ES-I3 (cell line): ENCODE measurements at regions not wholly inside any gene's neighbourhood (a gene's known extent, or its start where the extent isn't known, plus 50 kb on each side); places are given as distances from the start of the nearest gene placed in this dataset.

ENCODE experiments used
- H3K36me3 ChIP-seq: 2 replicates; pipeline ENCODE4 v1.6.1; 2013; ENCODE audit warnings: mild to moderate bottlenecking, low read length, control low read depth, moderate library complexity; ENCODE audit not compliant: insufficient read depth
- H3K4me1 ChIP-seq: 2 replicates; pipeline ENCODE4 v1.6.1; 2013; ENCODE audit warnings: mild to moderate bottlenecking, control low read depth, low read length; ENCODE audit not compliant: insufficient read depth
- H3K9ac ChIP-seq: 2 replicates; pipeline ENCODE4 v1.6.1; 2013; ENCODE audit warnings: low read depth, mild to moderate bottlenecking, low read length, moderate library complexity
- H3K9me3 ChIP-seq: 2 replicates; pipeline ENCODE4 v1.6.1; 2013; ENCODE audit warnings: mild to moderate bottlenecking, low read length, moderate library complexity; ENCODE audit not compliant: control insufficient read depth, insufficient read depth

- Histone ChIP-seq H3K36me3 (no peaks in the 10 kb centered on the region), H3K4me1 (peaks cover 13% of the 10 kb centered on the region), H3K9ac (no peak overlapping the region), H3K9me3 (no peaks in the 10 kb centered on the region; the same call in 1 of the 2 replicates)
Observed at GRCh38 chr2:153373510-153374279, 104.9 kb downstream of the RPRM start.

DNA sequence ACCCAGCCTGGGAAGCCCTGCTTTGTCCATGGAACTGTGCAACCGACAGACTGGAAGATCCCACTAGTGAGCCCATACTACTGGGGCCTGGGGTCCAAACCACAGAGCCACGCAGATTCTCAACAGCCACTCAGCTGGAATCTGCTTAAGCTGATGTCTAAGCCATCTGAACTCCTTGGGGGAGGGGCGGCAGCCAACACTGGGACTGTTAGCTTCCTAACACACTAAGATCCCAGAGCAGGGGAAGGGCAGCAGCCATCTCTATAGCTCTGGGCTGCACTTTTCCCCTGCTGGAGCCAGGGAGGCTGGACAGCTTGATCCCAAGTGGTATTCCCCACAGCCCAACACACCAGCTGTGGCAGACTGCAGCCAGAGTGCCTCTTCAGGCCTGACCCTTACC is 118.3 kb downstream of the RPRM start:
- Histone ChIP-seq H3K4me1 (no peaks in the 10 kb centered on the region), H3K36me3 (no peaks in the 10 kb centered on the region), H3K9me3 (no peaks in the 10 kb centered on the region; the same call in 1 of the 2 replicates), H3K9ac (no peak overlapping the region)

DNA sequence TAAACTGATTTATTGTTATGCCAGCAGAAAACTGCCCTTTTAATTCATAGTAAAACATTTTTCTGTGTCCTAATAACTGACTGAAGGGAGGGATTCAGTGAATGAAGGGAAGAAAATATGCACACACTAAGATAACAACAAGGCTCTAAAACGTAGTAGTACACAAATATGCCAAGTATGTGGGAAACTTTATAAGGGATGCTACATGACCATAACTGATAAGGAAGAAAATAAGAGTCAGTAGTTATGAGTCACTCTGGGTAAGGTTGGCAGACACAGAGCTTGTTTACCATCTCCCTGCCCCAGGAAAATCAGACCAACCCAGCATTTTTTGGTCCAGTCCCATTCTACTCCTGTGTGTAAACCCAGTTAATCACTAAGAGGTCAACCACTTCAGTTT is 124.2 kb downstream of the RPRM start:
- Histone ChIP-seq H3K36me3 (no peaks in the 10 kb centered on the region), H3K9me3 (no peaks in the 10 kb centered on the region), H3K9ac (no peak overlapping the region), H3K4me1 (no peaks in the 10 kb centered on the region)

GRCh38 chr2:153349603-153350002 is 129.0 kb downstream of the RPRM start:
- Histone ChIP-seq H3K36me3 (no peaks in the 10 kb centered on the region), H3K9ac (no peak overlapping the region), H3K4me1 (no peaks in the 10 kb centered on the region; the same call in 1 of the 2 replicates), H3K9me3 (no peaks in the 10 kb centered on the region)

- Histone ChIP-seq H3K9ac (no peak overlapping the region), H3K36me3 (no peaks in the 10 kb centered on the region)
Observed at GRCh38 chr2:153347818-153348495, 130.6 kb downstream of the RPRM start.

DNA sequence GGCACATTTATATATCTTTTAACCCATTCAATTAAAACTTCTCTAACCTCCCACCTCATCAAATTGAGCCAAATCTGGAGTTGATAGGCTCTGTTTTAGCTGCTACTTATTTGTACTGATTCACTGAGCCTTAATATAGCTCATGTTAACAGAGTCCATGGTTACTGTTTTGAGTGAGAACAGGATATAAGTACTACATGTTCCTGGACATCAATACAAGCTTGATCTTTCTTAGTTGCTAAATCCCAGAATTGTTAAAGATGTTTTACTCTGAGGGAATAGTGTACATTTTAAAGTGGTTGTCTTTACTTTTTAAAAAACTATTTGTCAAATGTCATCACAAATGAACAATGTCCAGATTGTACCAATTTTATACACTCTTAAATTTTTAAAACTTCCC is 157.7 kb downstream of the RPRM start:
- H3K9me3 ChIP-seq = no peaks in the 10 kb centered on the region
- no peaks in the 10 kb centered on the region for H3K36me3 ChIP-seq
- no peaks in the 10 kb centered on the region for H3K4me1 ChIP-seq
- no peak overlapping the region for H3K9ac ChIP-seq

More at GRCh38 chr2:153347818-153348495, 130.6 kb downstream of the RPRM start:
- Histone ChIP-seq H3K4me1 (no peaks in the 10 kb centered on the region; the same call in 1 of the 2 replicates), H3K9me3 (no peaks in the 10 kb centered on the region)

DNA sequence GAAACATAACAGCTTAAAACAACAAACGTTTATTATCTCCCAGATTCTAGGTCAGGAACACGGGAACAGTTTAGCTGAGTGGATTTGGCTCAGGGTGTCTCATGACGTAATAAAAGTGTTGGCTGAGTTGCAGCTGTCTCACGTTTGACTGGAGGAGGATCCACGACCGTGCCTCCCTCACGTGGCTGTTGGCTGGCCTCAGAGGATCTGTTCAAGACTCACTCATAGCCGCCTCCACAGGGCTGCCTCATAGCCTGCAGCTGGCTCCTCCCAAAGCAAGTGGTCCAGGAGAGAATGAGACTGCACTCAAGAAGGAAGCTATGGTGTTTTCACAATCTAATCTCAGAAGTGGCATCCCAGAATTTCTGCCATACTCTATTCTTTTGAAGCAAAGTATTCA is 167.1 kb downstream of the RPRM start:
- H3K36me3 ChIP-seq = no peaks in the 10 kb centered on the region
- H3K9me3 ChIP-seq = no peaks in the 10 kb centered on the region
- no peak overlapping the region for H3K9ac ChIP-seq
- no peaks in the 10 kb centered on the region for H3K4me1 ChIP-seq

DNA sequence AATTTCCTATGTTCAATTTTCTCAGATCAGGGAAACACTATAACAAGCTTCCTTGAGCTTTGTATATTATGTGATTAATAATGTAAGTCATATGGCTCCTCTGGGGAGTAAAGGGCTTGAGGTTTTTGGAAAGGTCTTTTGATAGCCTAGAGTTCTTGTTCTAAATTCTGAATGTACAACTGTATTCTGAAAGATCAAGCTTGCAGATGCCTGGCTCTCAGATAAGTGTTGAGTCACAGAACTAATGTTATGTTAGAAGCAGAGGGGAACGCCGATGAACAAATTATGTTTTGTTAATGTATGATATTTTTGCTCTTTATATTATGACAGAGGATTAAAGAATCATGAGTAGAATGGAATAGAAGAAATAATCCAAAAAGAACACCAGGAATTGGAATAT is 170.1 kb downstream of the RPRM start:
- Histone ChIP-seq H3K9me3 (no peaks in the 10 kb centered on the region), H3K9ac (no peak overlapping the region), H3K36me3 (no peaks in the 10 kb centered on the region), H3K4me1 (no peaks in the 10 kb centered on the region)

DNA sequence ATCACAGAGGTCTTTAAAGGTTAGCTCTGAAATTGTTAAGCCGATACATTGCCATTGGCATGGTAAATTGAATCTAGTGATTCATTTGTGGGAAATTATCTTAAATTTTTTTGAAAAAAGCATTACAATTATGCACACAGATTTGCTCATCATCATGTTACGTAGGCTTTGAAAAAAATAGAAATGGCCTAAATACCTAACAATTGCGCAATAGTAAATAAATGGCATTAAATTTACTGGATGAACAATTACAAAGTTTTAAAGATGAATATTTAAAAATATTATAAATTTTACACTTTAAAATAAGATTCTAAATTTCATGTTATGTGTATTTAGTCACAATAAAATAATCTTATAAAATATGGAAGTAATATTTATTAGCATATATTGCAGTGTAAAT is 171.3 kb downstream of the RPRM start:
- no peaks in the 10 kb centered on the region for H3K9me3 ChIP-seq

DNA sequence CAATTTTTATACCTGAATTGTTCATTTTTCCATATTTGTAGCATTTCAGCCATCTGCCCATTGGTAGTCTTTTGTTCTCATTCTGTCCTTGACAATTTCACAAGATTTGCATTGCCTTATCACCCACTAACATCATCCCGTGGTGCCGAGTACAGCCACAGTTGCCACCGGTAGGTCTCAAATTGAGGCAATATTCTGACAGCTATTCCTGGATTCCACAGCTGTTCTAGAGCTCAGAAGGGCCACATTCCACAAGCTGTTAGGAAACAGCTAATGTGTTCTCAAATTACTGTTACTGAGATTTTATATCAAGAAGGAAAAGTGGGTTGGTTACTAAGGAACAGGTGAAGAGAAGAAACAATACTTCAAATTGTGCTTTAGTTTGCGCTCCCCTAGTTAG is 178.8 kb downstream of the RPRM start:
- Histone ChIP-seq H3K4me1 (peaks cover 8% of the 10 kb centered on the region; the same call in 1 of the 2 replicates), H3K36me3 (no peaks in the 10 kb centered on the region), H3K9ac (no peak overlapping the region), H3K9me3 (no peaks in the 10 kb centered on the region)

More for the DNA sequence above, 171.3 kb downstream of the RPRM start:
- Histone ChIP-seq H3K9ac (no peak overlapping the region), H3K4me1 (no peaks in the 10 kb centered on the region), H3K36me3 (no peaks in the 10 kb centered on the region)

- Histone ChIP-seq H3K9ac (no peak overlapping the region), H3K36me3 (no peaks in the 10 kb centered on the region), H3K9me3 (no peaks in the 10 kb centered on the region), H3K4me1 (peaks cover 8% of the 10 kb centered on the region; the same call in 1 of the 2 replicates)
Observed at GRCh38 chr2:153299217-153299616, 179.3 kb downstream of the RPRM start.

GRCh38 chr2:153294199-153294786 is 184.3 kb downstream of the RPRM start:
- Histone ChIP-seq H3K4me1 (peaks cover 8% of the 10 kb centered on the region; the same call in 1 of the 2 replicates), H3K9me3 (no peaks in the 10 kb centered on the region), H3K36me3 (no peaks in the 10 kb centered on the region), H3K9ac (no peak overlapping the region)

GRCh38 chr2:153291718-153292117 is 186.8 kb downstream of the RPRM start:
- Histone ChIP-seq H3K9me3 (no peaks in the 10 kb centered on the region), H3K4me1 (no peaks in the 10 kb centered on the region), H3K36me3 (no peaks in the 10 kb centered on the region), H3K9ac (no peak overlapping the region)

GRCh38 chr2:153287109-153287801 is 191.3 kb downstream of the RPRM start:
- Histone ChIP-seq H3K36me3 (no peaks in the 10 kb centered on the region), H3K4me1 (no peaks in the 10 kb centered on the region), H3K9ac (peak overlapping the region; percentile 48; the same call in 1 of the 2 replicates), H3K9me3 (peaks cover 2% of the 10 kb centered on the region; the same call in 1 of the 2 replicates)
